Left colon (tissue), 2 donors: ENCODE measurements at regions not wholly inside any gene's neighbourhood (a gene's known extent, or its start where the extent isn't known, plus 50 kb on each side); places are given as distances from the start of the nearest gene placed in this dataset.
"Not testable (repeated sequence)": the region's sequence is repeated elsewhere in the genome, so short reads cannot be mapped to it uniquely, and the experiment has no call there.

Source experiments
- ATAC-seq: fragments of 200-7000 bp; cut with Tn5 transposase; one replicate; pipeline ENCODE4 v1.9.1; 2020; ENCODE audit warnings: mild to moderate bottlenecking, moderate library complexity
- DNase-seq, 2 donors: peaks; one replicate each; pipeline ENCODE4 v3.0.0-alpha.2; 2020
- intact Hi-C, 2 donors: fragments of 100-400 bp; cut with DNase I in 1 of 2; cut with micrococcal nuclease in 1 of 2; formaldehyde crosslinking; loops; one replicate each; pipeline versions ENCODE4 v1.11.2 to v1.14.0; 2022; cut with DNase I, micrococcal nuclease
- donor health status: DM: no; HTN: no; CAD: no.
- donor health status: DM: yes; HTN: yes; CAD: no.

DNA sequence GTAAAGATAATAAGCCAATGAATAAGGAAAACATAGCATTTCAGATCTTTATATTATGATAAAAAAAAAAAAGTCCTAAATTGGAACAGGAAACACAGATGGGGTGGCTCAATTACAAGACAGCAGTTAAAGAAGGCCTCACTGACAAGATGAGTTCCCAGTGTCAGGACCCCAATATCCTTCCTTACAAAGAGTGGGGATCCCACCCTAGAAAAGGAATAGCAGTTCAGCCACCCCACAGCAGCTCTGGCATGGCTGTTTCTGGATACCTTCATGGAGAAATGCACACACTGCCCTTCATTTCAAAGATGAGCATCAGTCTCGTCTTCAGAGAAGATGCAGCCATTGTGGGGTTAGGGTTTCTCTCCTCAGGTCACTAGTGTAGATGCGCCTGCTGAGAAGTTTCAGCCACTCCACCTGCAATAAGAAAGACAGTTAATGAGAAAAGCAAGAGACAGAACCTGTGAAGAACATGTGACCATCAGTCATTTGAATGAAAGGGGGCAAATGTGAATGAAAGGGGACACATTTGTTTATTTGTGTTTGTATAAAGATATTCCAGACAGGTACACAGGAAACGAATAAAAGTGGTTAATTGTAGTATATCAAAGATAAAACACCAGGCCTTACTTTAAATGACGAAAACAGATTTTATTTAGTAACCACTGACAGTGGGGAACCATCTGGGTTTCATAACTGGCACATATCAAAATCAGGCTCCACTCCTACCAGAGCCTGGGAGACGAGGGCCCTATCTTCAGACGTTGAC is 121.3 kb upstream of the PRSS16 start:
- DNase-seq (no peak), ATAC-seq (no peak)
- intact Hi-C loops = no loop called here

- DNase-seq = peak; percentile 90 to 95
- intact Hi-C loops = no loop called here
- ATAC-seq = peak; percentile 76
These were observed 120.5 kb upstream of the PRSS16 start for GRCh38 chr6:27126815-27127537.

DNA sequence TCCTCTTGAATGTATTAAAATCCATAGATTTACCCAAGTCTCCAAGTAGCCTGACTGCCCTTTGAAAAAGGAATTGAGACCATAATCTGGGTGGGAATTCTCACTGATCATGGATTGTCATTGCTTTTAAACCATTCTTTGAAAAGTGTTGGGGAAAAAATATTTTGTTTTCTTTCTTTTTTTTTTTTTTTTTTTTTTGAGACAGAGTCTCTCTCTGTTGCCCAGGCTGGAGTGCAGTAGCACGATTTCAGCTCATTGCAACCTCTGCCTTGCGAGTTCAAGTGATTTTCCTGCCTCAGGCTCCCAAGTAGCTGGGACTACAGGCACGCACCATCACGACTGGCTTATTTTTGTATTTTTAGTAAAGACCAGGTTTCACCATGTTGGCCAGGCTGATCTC is 119.6 kb upstream of the PRSS16 start:
- DNase-seq, ATAC-seq, intact Hi-C loops: not testable (repeated sequence)

- no peak for ATAC-seq
- DNase-seq = no peak
- intact Hi-C loops = no loop called here
These were observed 119.0 kb upstream of the PRSS16 start for GRCh38 chr6:27128311-27129094.

- intact Hi-C loops = no loop called here
- no peak for DNase-seq
- no peak for ATAC-seq
These were observed 118.2 kb upstream of the PRSS16 start for GRCh38 chr6:27129095-27129815.

- DNase-seq (no peak), ATAC-seq (no peak)
- intact Hi-C loops = no loop called here
These were observed 117.6 kb upstream of the PRSS16 start for GRCh38 chr6:27129917-27130316.

DNA sequence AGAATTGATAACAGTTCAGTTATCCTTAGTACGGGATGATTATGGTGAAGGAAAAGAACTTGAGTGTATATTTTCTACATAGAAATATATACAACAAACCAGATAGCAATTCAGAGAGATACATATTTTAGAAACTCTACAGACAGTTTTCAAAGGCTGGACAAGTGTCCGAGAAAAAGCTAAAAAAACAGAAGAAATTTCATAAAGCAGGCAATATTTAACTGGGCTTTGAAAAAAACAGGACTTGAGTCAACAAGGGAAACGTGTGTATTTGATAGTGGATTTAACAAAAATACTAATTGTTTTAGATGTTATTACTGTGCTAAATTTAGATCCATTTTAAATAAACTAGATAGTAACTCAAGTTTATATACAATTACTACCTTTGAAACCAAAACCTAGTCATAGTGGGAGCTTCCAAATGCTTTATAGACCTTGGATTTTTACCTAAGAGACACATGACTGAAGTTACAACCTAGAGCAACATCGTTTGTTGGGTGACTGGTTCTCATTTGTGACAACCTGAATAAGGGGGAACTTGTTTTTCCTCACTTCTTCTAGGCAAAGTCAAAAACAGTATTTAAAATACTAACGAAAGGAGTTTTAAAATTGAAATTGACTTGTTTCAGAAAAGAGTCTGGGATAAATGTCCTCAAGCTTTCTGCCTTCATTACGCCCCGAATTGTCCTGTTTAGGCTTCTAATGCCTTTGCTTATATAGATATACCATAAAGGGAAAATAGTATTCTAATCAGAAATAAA is 116.7 kb upstream of the PRSS16 start:
- ATAC-seq (no peak), DNase-seq (no peak)
- intact Hi-C loops = no loop called here

- intact Hi-C loops, DNase-seq: not testable (repeated sequence)
- ATAC-seq = peak; percentile 11
These were observed 115.3 kb upstream of the PRSS16 start for GRCh38 chr6:27132282-27132531.

DNA sequence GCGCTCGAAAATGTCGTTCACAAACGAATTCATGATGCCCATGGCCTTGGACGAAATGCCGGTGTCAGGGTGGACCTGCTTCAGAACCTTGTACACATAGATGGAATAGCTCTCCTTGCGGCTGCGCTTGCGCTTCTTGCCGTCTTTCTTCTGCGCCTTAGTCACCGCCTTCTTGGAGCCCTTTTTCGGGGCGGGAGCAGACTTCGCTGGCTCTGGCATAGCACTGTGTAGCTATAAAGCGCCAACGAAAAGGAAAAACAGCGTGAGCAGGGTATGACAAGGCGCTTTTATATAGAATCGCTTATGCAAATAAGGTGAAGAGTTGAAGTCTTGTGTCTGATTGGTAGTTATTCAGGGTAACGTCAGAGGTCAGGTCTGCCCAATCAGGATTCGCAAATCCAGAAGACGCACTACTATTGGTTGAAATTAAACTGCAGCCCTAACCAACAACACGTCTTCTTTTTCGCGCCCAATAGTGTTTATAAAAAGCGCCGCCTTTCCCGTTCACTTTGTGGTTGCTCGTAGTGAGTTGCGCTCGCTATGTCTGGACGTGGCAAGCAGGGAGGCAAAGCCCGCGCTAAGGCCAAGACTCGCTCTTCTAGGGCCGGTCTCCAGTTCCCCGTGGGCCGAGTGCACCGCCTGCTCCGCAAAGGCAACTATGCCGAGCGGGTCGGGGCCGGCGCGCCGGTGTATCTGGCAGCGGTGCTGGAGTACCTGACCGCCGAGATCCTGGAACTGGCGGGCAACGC is 114.8 kb upstream of the PRSS16 start:
- intact Hi-C loops = no loop called here
- peak; percentile 83 for ATAC-seq
- peak; percentile 88 to 91 for DNase-seq

GRCh38 chr6:27133281-27134227 is 113.9 kb upstream of the PRSS16 start:
- ATAC-seq (peak; percentile 55), DNase-seq (peak; percentile 74 to 87)

GRCh38 chr6:27135087-27135657 is 112.3 kb upstream of the PRSS16 start:
- no peak for DNase-seq
- ATAC-seq = no peak
- intact Hi-C loops = no loop called here

More at GRCh38 chr6:27133281-27134227, 113.9 kb upstream of the PRSS16 start:
- intact Hi-C loops = no loop called here

- ATAC-seq (no peak), DNase-seq (no peak)
- intact Hi-C loops = no loop called here
These were observed 111.3 kb upstream of the PRSS16 start for GRCh38 chr6:27136077-27136644.

GRCh38 chr6:27136978-27137814 is 110.3 kb upstream of the PRSS16 start:
- ATAC-seq (no peak), DNase-seq (no peak)
- intact Hi-C loops = no loop called here

GRCh38 chr6:27138406-27138805 is 109.1 kb upstream of the PRSS16 start:
- intact Hi-C loops = no loop called here

More at GRCh38 chr6:27138406-27138805, 109.1 kb upstream of the PRSS16 start:
- no peak for DNase-seq
- ATAC-seq = no peak
